NCI-H524 treated with DMSO at 0.1 percent for 48 hours (cell line): ENCODE measurements at regions not wholly inside any gene's neighbourhood (a gene's known extent, or its start where the extent isn't known, plus 50 kb on each side); places are given as distances from the start of the nearest gene placed in this dataset.
"Not testable (repeated sequence)": the region's sequence is repeated elsewhere in the genome, so short reads cannot be mapped to it uniquely, and the experiment has no call there.

Source experiments
- DNase-seq: peaks from one replicate; lab custom pipeline; 2025; lab: John Stamatoyannopoulos, UW

- no peak for DNase-seq
These were observed 166.8 kb upstream of the TGFBR2 start for GRCh38 chr3:30439451-30440053.

GRCh38 chr3:30440147-30440604 is 166.2 kb upstream of the TGFBR2 start:
- no peak for DNase-seq

DNA sequence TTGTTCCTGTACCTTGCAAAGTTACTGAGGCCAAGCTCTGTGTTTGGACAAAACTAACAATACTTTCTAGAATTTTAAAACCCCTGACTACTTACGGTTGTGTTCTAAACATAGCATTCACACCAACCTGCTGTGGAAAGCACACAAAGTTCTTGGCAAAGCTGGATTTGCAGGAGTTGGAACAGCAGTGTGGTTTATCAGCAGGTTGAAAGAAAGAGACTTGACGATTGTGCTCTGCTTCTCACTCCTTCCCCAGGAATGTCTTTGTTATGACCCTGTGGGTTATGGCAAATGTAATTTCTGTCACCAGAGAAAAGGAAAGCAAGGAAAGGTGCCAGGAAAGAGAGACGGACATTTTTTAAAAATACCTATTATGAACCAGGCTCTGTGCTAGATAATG is 165.5 kb upstream of the TGFBR2 start:
- no peak for DNase-seq

- no peak for DNase-seq
These were observed 162.4 kb upstream of the TGFBR2 start for GRCh38 chr3:30443756-30444673.

DNA sequence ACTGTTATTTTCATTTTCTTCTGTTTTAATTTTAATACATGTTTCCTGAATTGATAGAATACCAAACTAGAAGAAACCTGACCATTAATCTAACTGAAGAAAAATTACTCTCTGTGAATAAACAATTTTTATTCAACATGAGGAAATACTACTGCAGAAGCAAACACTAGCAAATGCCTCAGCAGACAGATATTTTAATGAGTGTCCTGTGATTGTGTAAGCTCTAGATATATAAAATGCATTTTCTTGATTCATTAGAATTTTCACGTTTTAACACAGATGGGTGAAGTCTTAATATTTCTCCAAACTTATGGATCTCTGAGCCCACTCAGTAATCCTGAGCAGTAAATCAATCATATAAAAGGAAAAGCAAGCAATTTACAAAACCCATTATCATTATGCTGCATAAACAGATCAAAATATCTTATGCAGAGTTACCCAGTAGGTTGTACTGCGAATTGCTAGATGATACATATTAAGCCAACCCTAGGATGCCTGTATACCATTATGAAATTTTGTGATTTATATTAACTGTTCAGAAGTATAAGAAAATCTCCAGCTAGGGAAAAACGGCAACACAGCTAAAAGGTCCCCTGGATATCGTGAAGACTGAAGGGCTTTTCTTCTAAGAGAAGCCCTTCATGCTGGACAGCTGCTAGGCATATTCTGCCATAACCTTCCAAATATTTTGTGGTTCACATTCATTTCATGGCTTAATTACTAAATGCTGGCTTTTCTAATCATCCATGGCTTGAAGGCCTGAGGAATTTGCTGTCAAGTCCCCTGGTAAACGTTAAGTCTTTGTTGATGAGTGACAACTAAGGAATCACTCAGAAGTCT is 157.7 kb upstream of the TGFBR2 start:
- no peak for DNase-seq

DNA sequence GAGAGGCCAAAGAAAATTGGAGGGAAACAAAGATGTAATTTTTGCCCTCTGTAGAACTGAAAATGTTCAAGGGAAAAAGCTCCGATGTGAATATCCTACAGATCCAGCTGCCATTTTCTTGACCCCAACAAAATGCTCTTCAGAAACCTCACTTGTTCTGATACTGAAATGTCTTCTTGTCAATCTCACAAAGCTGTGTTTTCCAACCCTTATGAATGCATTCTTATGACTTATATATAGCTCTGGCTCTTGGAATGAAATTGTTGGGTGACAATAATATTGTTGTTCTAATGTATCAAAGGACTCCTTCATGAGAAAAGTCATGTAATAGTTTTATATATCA is 157.1 kb upstream of the TGFBR2 start:
- DNase-seq = no peak

DNA sequence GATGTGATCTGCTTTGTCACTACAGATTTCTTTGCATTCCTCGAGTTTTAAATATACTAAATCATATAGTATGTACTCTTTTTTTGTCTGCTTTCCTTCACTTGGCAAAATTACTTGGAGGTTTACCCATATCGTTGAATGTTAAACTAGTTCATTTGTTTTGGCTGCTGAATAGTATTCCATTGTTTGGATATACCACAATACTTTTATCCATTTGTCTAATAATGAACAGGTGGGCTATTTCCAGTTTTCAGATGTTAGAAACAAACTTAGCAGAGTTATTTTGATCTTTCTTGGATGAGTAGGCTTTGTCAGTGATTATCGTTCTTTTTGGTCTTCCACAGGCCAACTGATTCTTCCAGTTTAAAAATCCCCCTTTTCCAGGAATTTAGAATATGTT is 154.0 kb upstream of the TGFBR2 start:
- no peak for DNase-seq

DNA sequence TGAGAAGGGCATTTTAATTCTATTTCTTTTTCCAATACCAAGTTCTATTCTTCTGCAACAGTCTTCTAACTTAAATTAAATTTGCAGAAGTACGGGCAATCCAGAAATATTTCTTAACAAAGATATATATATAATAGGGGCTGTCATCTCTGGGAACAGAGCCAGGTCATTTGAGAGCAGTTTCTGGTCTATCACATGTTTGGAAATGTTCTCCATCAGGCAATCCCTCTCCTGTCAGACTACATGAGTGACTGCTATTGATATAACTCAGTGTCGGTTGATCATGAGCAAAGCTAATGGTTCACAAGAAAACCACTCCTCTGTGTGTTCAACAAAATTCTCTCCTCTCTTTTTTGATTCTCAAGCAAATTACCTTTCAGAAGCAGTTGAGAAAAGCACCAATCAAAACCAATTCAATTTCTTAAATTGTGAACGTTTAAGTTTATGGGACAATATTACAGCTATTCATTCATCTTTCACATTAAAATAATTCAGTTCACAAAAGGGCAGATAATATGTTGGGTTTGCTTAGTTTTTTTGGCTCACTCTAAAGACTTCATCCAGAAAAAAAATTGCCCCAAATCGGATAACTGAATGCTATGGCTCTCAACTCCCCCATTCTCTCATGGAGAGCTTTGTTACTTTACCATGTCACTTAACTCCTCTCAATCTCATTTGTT is 152.9 kb upstream of the TGFBR2 start:
- DNase-seq = no peak

- DNase-seq = no peak
These were observed 151.8 kb upstream of the TGFBR2 start for GRCh38 chr3:30454636-30455035.

- not testable (repeated sequence) for DNase-seq
These were observed 151.3 kb upstream of the TGFBR2 start for GRCh38 chr3:30455112-30455511.

DNA sequence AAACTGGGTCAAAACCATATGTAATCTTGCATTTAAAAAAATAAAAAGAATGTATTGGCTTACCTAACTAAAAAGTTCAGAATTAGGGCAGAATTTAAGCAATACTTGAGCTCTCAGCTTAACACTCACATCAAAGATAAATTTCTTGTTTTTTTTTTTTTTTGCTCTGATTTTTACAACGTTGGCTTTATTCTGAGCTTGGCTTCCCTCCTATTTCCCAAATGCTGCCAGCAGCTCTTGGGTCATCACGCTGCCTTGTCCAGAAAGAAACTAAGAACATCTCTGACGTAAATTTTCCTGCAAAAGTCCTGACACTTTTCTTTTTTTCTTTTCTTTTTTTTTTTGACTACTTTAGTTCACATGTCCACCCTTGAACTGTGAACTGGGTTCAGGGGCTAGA is 150.6 kb upstream of the TGFBR2 start:
- DNase-seq = no peak

DNA sequence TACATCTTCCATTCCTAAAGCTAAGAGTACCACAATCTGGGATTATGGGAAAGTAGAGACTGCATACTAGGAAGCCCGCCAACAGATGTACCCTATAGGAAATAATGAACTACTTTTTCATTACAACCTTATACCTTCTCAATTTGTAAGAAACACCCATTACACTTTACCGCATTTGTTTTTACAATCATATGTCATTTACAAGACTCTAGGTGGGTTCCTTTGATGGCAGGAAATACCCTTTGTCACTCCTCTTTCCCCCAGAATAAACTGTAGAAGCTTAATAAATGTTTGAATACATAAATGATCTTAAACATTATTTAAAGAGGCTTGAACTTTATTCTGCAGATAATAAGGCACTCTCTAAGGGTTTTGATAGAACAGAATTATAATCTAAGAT is 150.1 kb upstream of the TGFBR2 start:
- DNase-seq = no peak

GRCh38 chr3:30457081-30457480 is 149.3 kb upstream of the TGFBR2 start:
- DNase-seq = no peak

DNA sequence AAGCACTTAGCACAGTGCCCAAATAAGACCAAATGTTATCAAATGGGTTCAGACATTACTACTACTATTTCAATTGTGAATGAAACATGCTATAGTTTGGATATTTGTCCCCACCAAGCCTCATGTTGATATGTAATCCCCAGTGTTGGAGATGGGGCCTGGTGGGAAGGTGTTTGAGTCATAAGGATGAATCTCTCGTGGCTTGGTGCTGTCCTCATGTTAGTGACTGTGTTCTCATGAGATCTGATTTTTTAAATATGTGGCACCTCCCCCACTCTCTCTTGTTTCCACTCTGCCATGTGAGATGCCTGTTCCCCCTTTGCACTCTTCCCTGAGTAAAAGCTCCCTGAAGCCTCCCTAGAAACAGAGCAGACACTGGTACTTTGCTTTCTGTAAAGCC is 148.7 kb upstream of the TGFBR2 start:
- no peak for DNase-seq

DNA sequence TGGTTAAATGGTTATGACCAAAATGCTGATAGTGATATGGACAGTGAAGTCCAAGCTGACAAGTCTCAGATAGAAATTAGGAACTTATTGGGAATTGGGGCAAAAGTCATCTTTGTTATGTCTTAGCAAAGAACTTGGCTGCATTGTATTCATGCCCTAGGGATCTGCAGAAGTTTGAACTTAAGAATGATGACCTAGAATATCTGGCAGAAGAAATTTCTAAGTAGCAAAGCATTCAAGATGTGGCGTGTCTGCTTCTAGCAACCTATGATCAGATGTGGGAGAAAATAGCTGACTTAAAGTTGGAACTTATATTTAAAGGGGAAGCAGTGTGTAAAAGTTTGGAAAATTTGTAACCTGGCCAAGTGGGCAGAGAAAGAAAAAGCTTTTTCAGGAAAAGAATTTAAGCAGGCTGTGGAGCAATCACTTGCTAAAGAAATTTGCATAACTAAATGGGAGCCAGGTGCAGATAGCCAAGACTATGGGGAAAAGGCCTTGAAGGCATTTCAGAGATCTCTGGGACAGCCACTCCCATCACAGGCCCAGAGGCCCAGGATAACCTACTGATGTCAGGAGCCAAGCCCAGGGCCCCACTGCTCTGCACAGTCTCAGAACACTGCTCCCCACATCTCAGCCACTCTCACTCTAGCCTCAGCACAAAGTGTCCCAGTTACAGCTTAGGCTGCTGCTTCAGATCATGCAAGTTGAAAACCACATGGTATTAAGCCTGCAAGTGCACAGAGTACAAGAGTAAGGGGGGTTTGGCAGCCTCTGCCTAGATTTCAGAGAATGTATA is 147.8 kb upstream of the TGFBR2 start:
- DNase-seq = no peak

GRCh38 chr3:30461311-30461710 is 145.1 kb upstream of the TGFBR2 start:
- DNase-seq = no peak

DNA sequence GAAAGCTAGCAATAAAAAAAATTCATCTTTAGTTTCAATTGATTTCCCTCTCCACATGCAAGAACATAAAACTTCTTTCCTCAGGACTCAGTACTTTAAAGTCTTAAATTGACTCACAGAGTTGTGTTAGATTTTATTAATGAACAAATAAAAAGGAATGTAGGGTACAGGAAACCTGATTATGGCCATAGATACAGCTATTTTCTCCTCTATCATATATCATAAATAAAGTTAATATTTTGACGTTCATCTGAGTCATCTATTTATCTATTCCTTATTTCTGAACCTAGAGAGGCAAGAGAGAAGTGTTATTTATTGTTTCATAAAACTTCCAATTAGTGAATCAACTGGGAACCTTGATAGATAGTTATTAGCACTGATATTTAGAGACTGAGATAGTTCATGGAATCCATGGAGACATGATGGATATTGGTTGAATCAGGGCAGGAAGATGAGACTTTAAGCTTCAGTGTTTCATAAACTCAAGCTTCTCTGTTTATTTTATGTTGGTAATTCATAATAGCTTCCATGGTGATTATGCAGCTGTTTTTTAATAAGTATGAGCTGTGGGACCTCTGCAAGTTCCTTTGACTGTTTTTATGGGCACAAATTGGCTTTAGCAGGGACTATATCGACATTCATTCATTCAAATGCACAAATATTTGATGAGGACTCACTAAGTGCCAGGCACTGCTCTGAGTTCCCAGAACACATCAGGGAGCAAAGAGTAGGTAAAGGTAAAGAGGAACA is 143.5 kb upstream of the TGFBR2 start:
- no peak for DNase-seq

- DNase-seq = no peak
These were observed 142.0 kb upstream of the TGFBR2 start for GRCh38 chr3:30464381-30464780.

DNA sequence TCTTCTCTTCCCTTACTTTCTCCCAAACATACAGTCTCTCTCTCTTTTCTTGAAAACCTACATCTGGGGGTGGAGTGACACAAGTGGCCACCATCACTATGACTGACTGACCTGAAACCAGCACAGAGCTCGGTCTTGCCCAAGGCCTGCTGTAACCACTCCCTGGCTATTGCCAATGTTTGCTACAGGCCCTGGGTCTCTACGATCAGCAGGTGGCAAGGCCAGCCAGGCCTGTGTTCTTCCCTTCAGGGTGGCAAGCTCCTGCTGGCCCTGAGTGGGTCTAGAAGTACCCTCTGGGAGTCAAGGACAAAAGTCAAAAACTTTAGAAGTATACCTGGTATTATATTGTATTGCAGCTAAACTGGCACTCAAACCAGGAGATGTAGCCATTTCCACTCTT is 140.9 kb upstream of the TGFBR2 start:
- no peak for DNase-seq

DNA sequence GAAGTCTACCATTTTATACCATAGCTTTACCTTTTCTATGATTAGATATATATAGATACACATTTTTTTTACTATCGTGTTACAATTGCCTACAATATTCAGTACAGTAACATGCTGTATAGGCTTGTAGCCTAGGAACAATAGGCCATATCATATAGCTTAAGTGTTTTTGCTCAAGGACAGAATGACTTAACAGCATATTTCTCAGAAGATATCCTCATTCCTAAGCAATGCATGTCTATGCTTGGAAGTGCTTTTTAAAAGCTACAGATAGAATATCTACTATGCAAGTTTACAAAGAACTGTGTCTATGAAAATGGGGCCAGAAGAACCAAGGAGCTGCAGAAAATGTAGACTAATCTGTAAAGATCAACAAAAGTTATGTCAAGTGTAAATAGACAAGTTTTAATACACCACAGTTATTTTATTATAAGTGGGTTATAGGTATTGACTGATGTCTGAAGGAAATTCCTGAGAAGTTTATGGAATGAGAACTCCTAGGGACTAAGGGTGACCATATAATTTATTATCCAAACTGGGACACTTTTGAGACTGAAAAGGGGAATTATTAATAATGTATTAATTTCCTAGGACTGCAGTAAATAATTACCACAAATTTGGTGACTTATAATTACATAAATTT is 138.7 kb upstream of the TGFBR2 start:
- no peak for DNase-seq
